Astrocyte of the hippocampus (primary cell): ENCODE measurements at regions not wholly inside any gene's neighbourhood (a gene's known extent, or its start where the extent isn't known, plus 50 kb on each side); places are given as distances from the start of the nearest gene placed in this dataset.

Source experiments
- DNase-seq: peaks from one replicate; pipeline ENCODE4 v3.0.0; 2011; ENCODE audit warnings: low read depth, low spot score

GRCh38 chr18:34978533-34978893 is 62.7 kb upstream of the MAPRE2 start:
- no peak for DNase-seq

GRCh38 chr18:34978953-34979608 is 62.1 kb upstream of the MAPRE2 start:
- DNase-seq = peak; percentile 97

GRCh38 chr18:34981487-34981886 is 59.7 kb upstream of the MAPRE2 start:
- no peak for DNase-seq

- no peak for DNase-seq
Measured at GRCh38 chr18:34985963-34986362, 55.2 kb upstream of the MAPRE2 start.

GRCh38 chr18:34990597-34990996 is 50.6 kb upstream of the MAPRE2 start:
- DNase-seq = peak; percentile 53

- DNase-seq = no peak
Measured at GRCh38 chr18:34991152-34991551, 50.1 kb upstream of the MAPRE2 start.
